NCI-H226 (cell line): ENCODE measurements at regions not wholly inside any gene's neighbourhood (a gene's known extent, or its start where the extent isn't known, plus 50 kb on each side); places are given as distances from the start of the nearest gene placed in this dataset.
A peak's percentile ranks its signal among the peaks of the same experiment; 100 is the strongest.
"Not testable (repeated sequence)": the region's sequence is repeated elsewhere in the genome, so short reads cannot be mapped to it uniquely, and the experiment has no call there.

Experiments
- DNase-seq: peaks from one replicate; pipeline ENCODE4 v3.0.0-alpha.2; 2015

GRCh38 chr4:66797608-66798007, 747.7 kb downstream of the CENPC start:
- DNase-seq: no peak

GRCh38 chr4:66795724-66796123, 749.6 kb downstream of the CENPC start:
- no peak for DNase-seq

- no peak for DNase-seq
These were observed 750.8 kb downstream of the CENPC start for GRCh38 chr4:66794390-66795034.

DNA sequence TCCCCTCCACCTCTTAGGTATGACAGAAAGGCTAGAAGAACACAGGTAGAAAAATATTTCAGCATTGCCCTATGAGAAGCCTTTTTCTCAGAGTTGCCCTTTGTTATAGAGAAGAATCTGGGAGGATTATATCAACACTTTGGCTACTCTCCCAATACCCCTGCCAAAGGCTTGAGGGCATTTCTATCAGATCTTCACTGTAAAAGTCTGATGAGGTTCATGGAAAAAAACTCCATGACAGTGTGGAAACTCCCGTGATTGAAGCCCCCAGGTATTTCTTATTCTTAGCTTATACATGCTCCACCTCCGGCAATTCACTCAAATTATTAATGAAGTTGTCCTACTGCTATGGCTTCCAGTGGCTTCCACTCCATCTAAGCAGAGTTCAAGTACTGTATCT, 753.6 kb downstream of the CENPC start:
- peak; percentile 58 for DNase-seq

- DNase-seq: no peak
These were observed 759.8 kb downstream of the CENPC start for GRCh38 chr4:66785479-66785878.

GRCh38 chr4:66782751-66783150, 762.6 kb downstream of the CENPC start:
- not testable (repeated sequence) for DNase-seq

- DNase-seq: no peak
These were observed 768.2 kb downstream of the CENPC start for GRCh38 chr4:66777097-66777496.

DNA sequence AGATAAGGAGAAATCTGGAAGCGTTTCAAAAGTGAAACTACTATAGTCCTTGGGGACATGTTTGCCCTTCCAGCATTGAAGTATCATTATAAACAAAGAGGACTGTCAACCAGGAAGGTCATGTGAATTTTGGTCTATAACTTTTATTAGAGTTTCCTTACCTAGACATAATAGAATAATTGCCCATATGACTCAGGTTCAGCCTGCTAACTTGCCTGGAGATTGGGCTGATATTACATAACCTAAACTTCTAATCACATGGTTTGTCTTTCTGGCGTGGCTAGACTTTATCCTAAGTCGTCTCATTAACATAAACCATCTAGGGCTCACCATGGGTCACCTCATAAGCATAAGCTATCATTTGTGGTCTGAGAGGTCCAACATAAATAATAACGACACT, 775.9 kb downstream of the CENPC start:
- DNase-seq: no peak

DNA sequence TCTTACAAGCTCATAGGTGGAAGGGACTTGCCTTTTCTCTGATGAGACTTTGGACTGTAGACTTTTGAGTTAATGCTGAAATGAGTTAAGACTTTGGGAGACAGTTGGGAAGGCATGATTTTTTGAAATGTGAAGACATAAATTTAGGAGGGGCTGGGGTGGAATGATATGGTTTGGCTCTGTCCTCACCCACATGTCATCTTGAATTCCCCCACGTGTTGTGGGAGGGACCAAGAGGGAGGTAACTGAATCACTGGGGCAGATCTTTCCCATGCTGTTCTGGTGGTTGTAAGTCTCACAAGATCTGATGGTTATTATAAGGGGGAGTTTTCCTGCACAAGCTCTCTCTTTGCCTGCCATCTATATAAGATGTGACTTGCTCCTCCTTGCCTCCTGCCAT, 777.9 kb downstream of the CENPC start:
- no peak for DNase-seq

GRCh38 chr4:66766557-66766956, 778.7 kb downstream of the CENPC start:
- no peak for DNase-seq

DNA sequence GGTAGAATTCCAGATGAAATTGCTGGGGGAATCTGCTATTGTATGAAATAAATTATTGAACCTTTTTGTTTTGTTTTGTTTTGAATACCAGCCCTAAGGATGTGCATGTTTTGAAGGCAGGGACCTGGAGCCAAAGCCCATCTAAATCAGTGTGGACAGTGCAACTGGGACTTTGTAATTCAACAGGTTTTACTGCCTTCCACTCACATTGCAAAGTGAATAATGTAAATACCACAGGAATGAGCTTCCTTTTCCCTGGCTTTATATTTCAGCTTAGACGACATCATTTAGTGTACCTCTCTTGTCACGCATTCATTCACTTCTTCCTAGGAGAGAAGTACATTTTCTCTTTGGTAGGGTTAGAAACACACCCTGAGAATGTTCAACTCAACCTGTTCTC, 795.0 kb downstream of the CENPC start:
- peak; percentile 18 for DNase-seq

DNA sequence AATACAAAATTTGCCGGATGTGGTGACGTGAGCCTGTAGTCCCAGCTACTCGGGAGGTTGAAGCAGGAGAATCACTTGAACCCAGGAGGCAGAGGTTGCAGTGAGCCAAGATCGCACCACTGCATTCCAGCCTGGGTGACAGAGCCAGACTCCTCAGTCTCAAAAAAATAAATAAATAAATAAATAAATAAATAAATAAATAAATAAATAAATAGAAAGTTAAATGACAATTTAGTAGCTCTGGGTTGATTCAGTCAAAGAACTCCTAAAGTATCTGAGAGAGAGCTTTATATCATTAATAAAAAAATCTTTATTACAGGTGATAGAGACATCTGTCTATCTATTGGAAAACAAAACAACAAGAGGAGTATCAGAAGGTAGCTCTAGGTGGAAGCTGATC, 798.4 kb downstream of the CENPC start:
- not testable (repeated sequence) for DNase-seq

- DNase-seq: no peak
These were observed 804.2 kb downstream of the CENPC start for GRCh38 chr4:66741081-66741480.

DNA sequence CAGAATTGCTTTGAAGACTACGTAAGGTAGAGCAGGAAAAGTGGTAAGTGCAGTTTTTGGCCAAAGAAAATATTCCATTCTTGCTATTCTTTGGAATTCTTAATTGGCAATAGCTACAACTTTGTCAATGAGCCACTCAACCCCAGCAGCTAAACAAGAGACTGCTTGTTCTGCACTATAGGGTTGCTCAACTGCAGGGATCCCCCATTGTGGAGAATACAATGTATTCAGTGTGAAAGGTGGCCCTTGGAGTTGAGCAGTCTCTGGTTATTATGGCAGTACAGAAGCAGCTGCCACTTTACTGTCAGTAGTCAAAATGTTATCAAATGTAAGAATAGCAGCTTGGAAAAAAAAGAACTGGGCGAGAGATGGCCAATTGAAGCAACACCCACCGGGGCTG, 808.7 kb downstream of the CENPC start:
- DNase-seq: no peak

- no peak for DNase-seq
These were observed 817.0 kb downstream of the CENPC start for GRCh38 chr4:66728280-66728679.

GRCh38 chr4:66712301-66712921, 832.9 kb downstream of the CENPC start:
- DNase-seq: not testable (repeated sequence)

GRCh38 chr4:66704243-66704642, 841.1 kb downstream of the CENPC start:
- no peak for DNase-seq

DNA sequence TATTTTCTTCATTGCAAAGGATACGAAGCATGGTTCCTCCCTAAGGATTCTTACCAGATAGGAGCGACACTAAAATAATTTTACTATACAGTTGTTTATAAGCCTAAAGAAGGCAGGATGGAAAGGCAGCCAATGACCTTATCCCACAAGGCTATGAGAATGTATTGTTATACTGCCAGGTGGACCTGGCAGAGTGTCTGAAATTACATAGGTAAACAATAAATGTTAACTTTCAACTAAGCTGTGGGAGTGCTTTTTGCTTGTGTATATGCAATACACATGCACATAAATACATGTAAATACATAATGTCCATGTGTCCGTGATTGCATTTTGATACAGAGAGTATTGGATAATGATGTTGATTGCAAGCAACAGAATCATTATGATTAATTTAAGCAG, 850.6 kb downstream of the CENPC start:
- no peak for DNase-seq

DNA sequence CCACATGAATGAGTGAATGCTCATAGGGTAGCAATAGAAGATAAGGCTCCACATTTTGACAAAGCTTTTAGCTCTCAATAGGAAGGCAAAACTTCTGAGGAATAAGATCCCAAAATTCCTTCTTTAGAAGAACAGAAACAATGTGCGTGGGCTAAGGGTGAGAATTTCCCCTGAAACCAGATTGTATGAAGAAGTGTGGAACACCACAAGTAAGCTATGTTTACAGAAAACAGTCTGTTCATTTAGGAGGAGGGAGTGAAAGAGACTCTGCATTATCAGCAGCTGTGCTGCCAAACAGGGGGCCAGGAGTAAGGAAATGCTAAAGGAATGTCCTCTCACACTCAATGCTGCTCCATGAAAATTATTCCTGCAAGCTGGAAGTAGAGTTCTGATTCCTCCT, 851.6 kb downstream of the CENPC start:
- peak; percentile 20 for DNase-seq

GRCh38 chr4:66691101-66691500, 854.2 kb downstream of the CENPC start:
- no peak for DNase-seq

DNA sequence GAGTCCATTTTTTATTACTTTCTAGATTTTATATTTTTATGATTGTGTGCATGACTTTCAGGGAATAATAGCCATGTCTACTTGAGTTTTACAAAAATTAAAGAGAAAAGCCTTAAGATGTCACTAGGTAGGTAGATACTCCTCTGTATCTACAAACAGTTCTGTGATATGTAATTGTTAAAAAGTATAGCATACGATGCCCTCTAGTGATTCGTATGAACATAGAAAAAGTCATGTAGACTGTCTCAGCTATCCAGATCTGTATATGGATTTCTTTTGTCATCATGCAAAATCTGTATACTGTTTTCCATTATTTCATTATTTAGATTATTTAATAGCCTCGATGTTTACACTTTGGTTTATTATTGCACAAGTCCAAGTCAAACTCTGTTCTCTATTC, 856.6 kb downstream of the CENPC start:
- DNase-seq: peak; percentile 26

GRCh38 chr4:66687459-66687858, 857.8 kb downstream of the CENPC start:
- no peak for DNase-seq

GRCh38 chr4:66681962-66682361, 863.3 kb downstream of the CENPC start:
- peak; percentile 67 for DNase-seq

- no peak for DNase-seq
These were observed 878.1 kb downstream of the CENPC start for GRCh38 chr4:66667249-66667648.

DNA sequence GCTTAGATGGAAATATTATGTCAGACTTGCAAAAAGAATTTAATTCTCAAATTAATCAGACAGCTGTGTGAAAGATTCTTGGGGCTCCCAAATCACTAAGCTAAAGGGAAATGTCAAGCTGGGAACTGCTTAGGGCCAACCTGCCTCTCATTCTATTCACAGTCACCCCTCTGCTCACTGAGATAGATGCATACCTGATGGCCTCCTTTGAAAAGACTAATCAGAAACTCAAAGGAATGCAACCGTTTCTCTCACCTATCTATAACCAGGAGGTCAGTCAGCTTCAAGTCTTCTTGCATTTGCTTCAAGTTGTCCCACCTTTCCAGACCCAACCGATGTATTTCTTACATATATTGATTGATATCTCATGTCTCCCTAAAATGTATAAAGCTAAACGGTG, 882.7 kb downstream of the CENPC start:
- no peak for DNase-seq
